H1 (cell line): ENCODE measurements at regions not wholly inside any gene's neighbourhood (a gene's known extent, or its start where the extent isn't known, plus 50 kb on each side); places are given as distances from the start of the nearest gene placed in this dataset.

Source experiments
- CTCF ChIA-PET: fragments of 300-600 bp; sonication (Branson Sonifier 250); formaldehyde crosslinking; loops from one replicate; lab custom pipeline; 2021; ENCODE audit not compliant: partially characterized antibody; lab: Charles Lee
- POLR2A ChIA-PET: fragments of 300-600 bp; sonication (Branson Sonifier 250); formaldehyde crosslinking; loops from one replicate; lab custom pipeline; 2021; ENCODE audit warnings: inconsistent platforms; ENCODE audit not compliant: partially characterized antibody; lab: Charles Lee
- DNase-seq, 2 experiments: peaks; one replicate each; pipeline versions ENCODE4 v3.0.0 to v3.0.0-alpha.2; 2010 to 2022; ENCODE audit warnings: low spot score in 2 of 2, low read depth in 1 of 2, mixed read lengths in 1 of 2
- FAIRE-seq: peaks from 2 replicates; lab custom pipeline; 2011; peaks lifted over from hg19 to GRCh38; lab: Jason Lieb, UNC
- H2AFZ ChIP-seq: 2 replicates; pipeline ENCODE4 v1.8.1; 2012; ENCODE audit warnings: low read length, inconsistent platforms
- H2AK5ac ChIP-seq: 2 replicates; pipeline ENCODE4 v1.6.1; 2013; ENCODE audit warnings: low read depth, low read length
- H2BK120ac ChIP-seq: replicated peaks from 2 replicates; pipeline ENCODE3; 2013; ENCODE audit warnings: low read depth, low read length, inconsistent platforms
- H2BK12ac ChIP-seq: 2 replicates; pipeline ENCODE4 v1.6.1; 2013; ENCODE audit warnings: low read depth, low read length
- H2BK15ac ChIP-seq: 2 replicates; pipeline ENCODE4 v1.6.1; 2013; ENCODE audit warnings: low read length
- H2BK20ac ChIP-seq: 2 replicates; pipeline ENCODE4 v1.6.1; 2013; ENCODE audit warnings: low read length
- H2BK5ac ChIP-seq: 2 replicates; pipeline ENCODE4 v1.6.1; 2013; ENCODE audit warnings: low read depth, low read length
- H3K14ac ChIP-seq: 2 replicates; pipeline ENCODE4 v1.6.1; 2013; ENCODE audit warnings: inconsistent platforms; ENCODE audit not compliant: insufficient read length
- H3K18ac ChIP-seq: 2 replicates; pipeline ENCODE4 v1.6.1; 2013; ENCODE audit warnings: low read length; ENCODE audit errors: extremely low read depth
- H3K23ac ChIP-seq: 2 replicates; pipeline ENCODE4 v1.6.1; 2013; ENCODE audit warnings: inconsistent platforms; ENCODE audit not compliant: insufficient read length
- H3K23me2 ChIP-seq: 2 replicates; pipeline ENCODE4 v1.6.1; 2013; ENCODE audit warnings: low read depth, low read length
- H3K27ac ChIP-seq: 2 replicates; pipeline ENCODE4 v1.6.1; 2011; ENCODE audit warnings: low read depth, low read length, inconsistent platforms
- H3K27me3 ChIP-seq, 4 experiments: replicated peaks in 1 of 4; 1 replicate in 1 of 4; 2 replicates in 3 of 4; pipeline versions ENCODE4 v1.6.1 to v1.8.1; 2011 to 2013; ENCODE audit warnings: low read length in 3 of 4, mild to moderate bottlenecking in 3 of 4, inconsistent platforms in 2 of 4, mixed read lengths in 2 of 4, moderate library complexity in 1 of 4; ENCODE audit not compliant: control insufficient read depth in 3 of 4, insufficient read depth in 3 of 4; ENCODE audit errors: extremely low read depth in 1 of 4
- H3K36me3 ChIP-seq, 4 experiments: 2 replicates each; pipeline versions ENCODE4 v1.6.1 to v1.8.1; 2011 to 2013; ENCODE audit warnings: mild to moderate bottlenecking in 4 of 4, low read length in 3 of 4, moderate library complexity in 2 of 4, control low read depth in 1 of 4, inconsistent platforms in 1 of 4; ENCODE audit not compliant: insufficient read depth in 4 of 4, control insufficient read depth in 2 of 4
- H3K4ac ChIP-seq: replicated peaks from 2 replicates; pipeline ENCODE3; 2013; ENCODE audit warnings: low read length, low read depth, mixed read lengths, inconsistent platforms; ENCODE audit not compliant: insufficient read length
- H3K4me1 ChIP-seq, 4 experiments: replicated peaks in 1 of 4; 1 replicate in 1 of 4; 2 replicates in 3 of 4; pipeline versions ENCODE4 v1.6.1 to v1.8.1; 2011 to 2013; ENCODE audit warnings: low read length in 3 of 4, inconsistent platforms in 2 of 4, mixed read lengths in 1 of 4; ENCODE audit not compliant: insufficient read depth in 4 of 4, control insufficient read depth in 3 of 4
- H3K4me2 ChIP-seq, 2 experiments: 2 replicates each; pipeline versions ENCODE4 v1.6.1 to v1.8.1; 2011 to 2013; ENCODE audit warnings: low read depth in 2 of 2, low read length in 2 of 2, control low read depth in 1 of 2, inconsistent platforms in 1 of 2, mild to moderate bottlenecking in 1 of 2; ENCODE audit not compliant: insufficient read depth in 1 of 2
- H3K4me3 ChIP-seq, 4 experiments: fragments of 200-600, 300-600 bp in 1 of 4; sonication (generic), shearing (Covaris generic), sonication (Bioruptor Twin) in 1 of 4; 2 replicates each; pipeline versions ENCODE4 v1.5.1 to v1.8.1; 2011 to 2016; ENCODE audit warnings: low read length in 4 of 4, low read depth in 3 of 4, control low read depth in 2 of 4, inconsistent platforms in 2 of 4, mild to moderate bottlenecking in 2 of 4, mixed read lengths in 1 of 4, moderate library complexity in 1 of 4; ENCODE audit not compliant: insufficient read depth in 2 of 4; ENCODE audit errors: extremely low read depth in 1 of 4
- H3K56ac ChIP-seq: replicated peaks from 2 replicates; pipeline ENCODE3; 2013; ENCODE audit warnings: low read depth, mild to moderate bottlenecking, mixed read lengths, low read length, inconsistent platforms; ENCODE audit not compliant: insufficient read length
- H3K79me1 ChIP-seq: 2 replicates; pipeline ENCODE4 v1.6.1; 2013; ENCODE audit warnings: low read depth, low read length, control low read depth
- H3K79me2 ChIP-seq, 2 experiments: 2 replicates each; pipeline versions ENCODE4 v1.6.1 to v1.8.1; 2012 to 2013; ENCODE audit warnings: low read length in 2 of 2, mild to moderate bottlenecking in 2 of 2, inconsistent platforms in 1 of 2; ENCODE audit not compliant: insufficient read depth in 2 of 2, control insufficient read depth in 1 of 2
- H3K9ac ChIP-seq, 4 experiments: replicated peaks in 1 of 4; 1 replicate in 1 of 4; 2 replicates in 3 of 4; pipeline versions ENCODE4 v1.6.1 to v1.8.1; 2011 to 2013; ENCODE audit warnings: low read depth in 3 of 4, low read length in 3 of 4, control low read depth in 2 of 4, mild to moderate bottlenecking in 2 of 4, moderate library complexity in 2 of 4, inconsistent platforms in 1 of 4; ENCODE audit errors: extremely low read depth in 1 of 4
- H3K9me3 ChIP-seq, 2 experiments: 2 replicates each; pipeline versions ENCODE4 v1.6.1 to v1.8.1; 2012 to 2013; ENCODE audit warnings: mild to moderate bottlenecking in 2 of 2, moderate library complexity in 2 of 2, control low read depth in 1 of 2, inconsistent platforms in 1 of 2, low read depth in 1 of 2, low read length in 1 of 2, mixed read lengths in 1 of 2; ENCODE audit not compliant: insufficient read depth in 2 of 2
- H4K20me1 ChIP-seq, 2 experiments: replicated peaks in 1 of 2; 2 replicates each; pipeline versions ENCODE3 to v1.8.1; 2011 to 2013; ENCODE audit warnings: inconsistent platforms in 2 of 2, low read length in 2 of 2, mild to moderate bottlenecking in 1 of 2; ENCODE audit not compliant: insufficient read depth in 2 of 2, control insufficient read depth in 1 of 2
- H4K5ac ChIP-seq: 2 replicates; pipeline ENCODE4 v1.6.1; 2013; ENCODE audit warnings: low read length, low read depth, mixed read lengths, inconsistent platforms; ENCODE audit not compliant: insufficient read length
- H4K8ac ChIP-seq: 2 replicates; pipeline ENCODE4 v1.8.0; 2013; ENCODE audit warnings: mild to moderate bottlenecking, moderate library complexity, low read length, inconsistent platforms; ENCODE audit not compliant: insufficient read depth; ENCODE audit errors: extremely low read depth
- H4K91ac ChIP-seq: replicated peaks from 2 replicates; pipeline ENCODE3; 2013; ENCODE audit warnings: low read length, mixed read lengths, inconsistent platforms; ENCODE audit not compliant: insufficient read length
- ASH2L ChIP-seq: fragments of 200-600, 300-600 bp; sonication (generic); IDR thresholded peaks from one replicate; pipeline ENCODE4 v1.7.1; 2017; ENCODE audit warnings: low read length
- HDAC2 ChIP-seq, 2 experiments: fragments of 300-600 bp in 1 of 2; sonication (generic) in 1 of 2; IDR thresholded peaks; 2 replicates each; pipeline ENCODE4 v1.6.1; 2011 to 2012; ENCODE audit warnings: low read depth in 2 of 2, low read length in 2 of 2, mild to moderate bottlenecking in 2 of 2, moderate library complexity in 2 of 2, borderline replicate concordance in 1 of 2, inconsistent platforms in 1 of 2
- NRF1 ChIP-seq: IDR thresholded peaks from 2 replicates; pipeline ENCODE4 v1.6.1; 2011; ENCODE audit warnings: mild to moderate bottlenecking, low read depth, low read length, improper control_type of control experiment
- POU5F1 ChIP-seq: IDR thresholded peaks from 2 replicates; pipeline ENCODE4 v1.6.1; 2011; ENCODE audit warnings: low read depth, mild to moderate bottlenecking, low read length, moderate library complexity
- SRF ChIP-seq: IDR thresholded peaks from 2 replicates; pipeline ENCODE4 v1.6.1; 2011; ENCODE audit warnings: mild to moderate bottlenecking, low read depth, low read length, moderate library complexity
- WGBS, 2 experiments: shearing (Covaris generic) in 1 of 2; methylation state at CpG; one replicate each; pipeline versions ENCODE4 v1.1.6 to v1.1.7; 2013 to 2015; ENCODE audit warnings: low lambda C conversion rate in 2 of 2, mixed read lengths in 2 of 2, inconsistent platforms in 1 of 2, low coverage in 1 of 2, missing lambda C conversion rate in 1 of 2; ENCODE audit not compliant: insufficient replicate concordance in 2 of 2, insufficient coverage in 1 of 2, insufficient read length in 1 of 2; ENCODE audit errors: extremely low coverage in 1 of 2, missing lambda C conversion rate in 1 of 2; 5-methylcytosine and 5-hydroxymethylcytosine counted together

DNA sequence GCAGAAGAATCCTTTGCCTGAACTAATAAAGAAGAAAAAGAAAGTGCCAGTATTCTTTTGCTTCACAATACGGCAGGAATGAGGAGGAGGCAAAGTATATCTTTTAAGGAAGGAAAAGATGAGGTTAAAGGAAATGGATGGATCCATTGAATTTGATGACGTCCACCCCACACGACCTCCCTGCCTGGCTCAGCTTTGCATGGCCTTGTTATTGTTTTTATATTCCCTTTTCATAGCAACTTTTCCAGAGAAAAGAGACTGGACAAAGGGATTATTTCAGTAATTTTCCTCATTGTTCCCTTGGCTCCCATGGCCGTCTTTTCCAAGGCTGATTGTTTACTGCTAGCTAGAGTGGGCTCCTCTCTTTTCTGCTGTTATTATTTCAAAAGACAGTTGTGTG is 123.2 kb upstream of the SEL1L start:
- H2BK15ac ChIP-seq, result no peak overlapping the region
- no peak overlapping the region for H2BK120ac ChIP-seq
- CTCF ChIA-PET, result interaction anchor here (2.0 to 2.2 kb wide), 2 partner anchors 18 to 31 kb away, joined by 6 to 7 read pairs; no protein-coding TSS in a partner anchor
- H3K4ac ChIP-seq, result no peak overlapping the region
- H3K79me1 ChIP-seq, result no peaks in the 10 kb centered on the region
- no peaks in the 10 kb centered on the region for H4K20me1 ChIP-seq
- H3K56ac ChIP-seq, result no peak overlapping the region
- H2BK20ac ChIP-seq, result no peak overlapping the region
- H3K23me2 ChIP-seq, result no peaks in the 10 kb centered on the region
- no peak overlapping the region for H2AK5ac ChIP-seq
- DNase-seq (no peak), FAIRE-seq (no peak)
- H2AFZ ChIP-seq, result no peak overlapping the region
- no peaks in the 10 kb centered on the region for H3K36me3 ChIP-seq
- POLR2A ChIA-PET, result no interaction called here
- no peak overlapping the region for H3K23ac ChIP-seq
- no peak overlapping the region for H4K91ac ChIP-seq
- no peak overlapping the region for H2BK5ac ChIP-seq
- TF ChIP-seq NRF1, result no peak
- TF ChIP-seq POU5F1, result no peak
- no peak for TF ChIP-seq HDAC2 (IDR thresholded peaks at IDR 0.05; ENCODE audit: borderline replicate concordance in 1 of 2, low read depth in 2 of 2, low read length in 2 of 2)
- no peak for TF ChIP-seq SRF
- no peak for TF ChIP-seq ASH2L
- TF ChIP-seq, all 59 proteins: peak for 0
- peaks cover 0 to 13% (median 3%) of the 10 kb centered on the region in 4 experiments; a peak in 2 of 7 replicates for H3K4me1 ChIP-seq
- 67% methylated on average over 4 of the region's 4 CpGs; no CpG with 5 or more reads in 1 of the 2 experiments for WGBS, 2 experiments
- H4K5ac ChIP-seq, result no peak overlapping the region
- H3K4me2 ChIP-seq, result no peak overlapping the region
- H3K9me3 ChIP-seq, result no peaks in the 10 kb centered on the region
- no peak overlapping the region for H3K27ac ChIP-seq
- no peaks in the 10 kb centered on the region; a peak in 1 of 7 replicates for H3K27me3 ChIP-seq
- H3K79me2 ChIP-seq, result no peaks in the 10 kb centered on the region
- no peak overlapping the region for H3K4me3 ChIP-seq
- H3K9ac ChIP-seq, result no peak overlapping the region; a peak in 1 of 7 replicates
- no peak overlapping the region for H4K8ac ChIP-seq
- H3K14ac ChIP-seq, result no peak overlapping the region
- H2BK12ac ChIP-seq, result no peak overlapping the region
- no peak overlapping the region for H3K18ac ChIP-seq
